PC-9 (cell line): ENCODE measurements at regions not wholly inside any gene's neighbourhood (a gene's known extent, or its start where the extent isn't known, plus 50 kb on each side); places are given as distances from the start of the nearest gene placed in this dataset.

Experiments used
- EZH2 ChIP-seq: fragments of 200-600 bp; sonication (generic); IDR thresholded peaks from 2 replicates; pipeline ENCODE4 v1.8.0; 2017; ENCODE audit warnings: antibody characterized with exemption, low read depth
- TF ChIP-seq, protein P1 (sequence below): fragments of 200-600 bp; sonication (generic); conservative IDR thresholded peaks from 2 replicates; pipeline ENCODE4 v1.6.1; 2017; ENCODE audit warnings: mixed run types, antibody characterized with exemption, mild to moderate bottlenecking, moderate library complexity

DNA sequence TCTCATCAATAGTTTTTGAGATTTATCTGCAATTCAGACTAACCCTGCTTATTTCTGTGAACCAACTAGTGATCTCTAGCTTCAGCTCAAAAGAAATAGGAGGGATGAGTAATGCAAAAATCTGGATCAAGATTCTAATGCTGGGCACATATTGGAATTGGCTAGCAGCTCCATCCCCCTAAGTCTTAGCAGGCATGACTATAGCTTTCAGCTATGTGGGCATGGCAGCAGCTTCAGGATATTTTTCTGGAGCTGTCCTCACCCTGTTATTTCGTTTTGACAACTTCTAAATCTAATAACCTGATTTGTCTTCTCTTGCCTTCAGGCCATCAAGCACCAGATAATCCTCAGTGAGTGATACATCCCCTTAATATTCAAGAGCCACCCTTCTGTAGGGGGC, 50.8 kb upstream of the GNPDA2 start:
- TF ChIP-seq, protein P1, sequence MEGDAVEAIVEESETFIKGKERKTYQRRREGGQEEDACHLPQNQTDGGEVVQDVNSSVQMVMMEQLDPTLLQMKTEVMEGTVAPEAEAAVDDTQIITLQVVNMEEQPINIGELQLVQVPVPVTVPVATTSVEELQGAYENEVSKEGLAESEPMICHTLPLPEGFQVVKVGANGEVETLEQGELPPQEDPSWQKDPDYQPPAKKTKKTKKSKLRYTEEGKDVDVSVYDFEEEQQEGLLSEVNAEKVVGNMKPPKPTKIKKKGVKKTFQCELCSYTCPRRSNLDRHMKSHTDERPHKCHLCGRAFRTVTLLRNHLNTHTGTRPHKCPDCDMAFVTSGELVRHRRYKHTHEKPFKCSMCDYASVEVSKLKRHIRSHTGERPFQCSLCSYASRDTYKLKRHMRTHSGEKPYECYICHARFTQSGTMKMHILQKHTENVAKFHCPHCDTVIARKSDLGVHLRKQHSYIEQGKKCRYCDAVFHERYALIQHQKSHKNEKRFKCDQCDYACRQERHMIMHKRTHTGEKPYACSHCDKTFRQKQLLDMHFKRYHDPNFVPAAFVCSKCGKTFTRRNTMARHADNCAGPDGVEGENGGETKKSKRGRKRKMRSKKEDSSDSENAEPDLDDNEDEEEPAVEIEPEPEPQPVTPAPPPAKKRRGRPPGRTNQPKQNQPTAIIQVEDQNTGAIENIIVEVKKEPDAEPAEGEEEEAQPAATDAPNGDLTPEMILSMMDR = no peak
- no peak for TF ChIP-seq EZH2
